Stimulated activated CD8-positive, alpha-beta memory T cell treated with anti-CD3 and anti-CD28 coated beads, Interleukin-7, amount 100 ng/mL, for 4 hours (primary cell): ENCODE measurements at regions not wholly inside any gene's neighbourhood (a gene's known extent, or its start where the extent isn't known, plus 50 kb on each side); places are given as distances from the start of the nearest gene placed in this dataset.

Experiments used
- DNase-seq, 2 donors: peaks; one replicate each; pipeline ENCODE4 v3.0.0-alpha.2; 2020; ENCODE audit warnings: low read depth in 2 of 2

- DNase-seq = no peak
Observed at GRCh38 chr6:105966481-105966880, 119.7 kb upstream of the PRDM1 start.

- DNase-seq = no peak
Observed at GRCh38 chr6:105964979-105965760, 121.0 kb upstream of the PRDM1 start.

DNA sequence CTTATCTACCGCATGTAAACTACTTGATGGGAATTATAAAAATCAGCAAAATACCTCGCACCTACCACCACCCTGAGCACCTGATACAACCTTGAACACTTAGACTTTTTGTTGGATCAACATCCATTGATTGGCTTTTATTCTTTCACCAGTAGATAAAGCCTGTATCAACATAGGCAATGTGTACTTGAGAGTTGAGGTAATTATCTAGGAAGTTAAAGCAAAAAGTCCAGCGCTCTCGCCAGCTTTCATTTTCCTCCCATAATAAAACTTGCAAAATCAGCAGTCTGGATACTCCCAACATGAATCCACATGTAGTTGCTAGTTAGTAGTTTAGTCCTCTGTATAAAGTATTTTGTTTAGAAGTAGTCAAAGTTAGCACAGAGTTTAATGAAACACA is 132.0 kb upstream of the PRDM1 start:
- DNase-seq = no peak

GRCh38 chr6:105952772-105953690 is 133.1 kb upstream of the PRDM1 start:
- no peak for DNase-seq

DNA sequence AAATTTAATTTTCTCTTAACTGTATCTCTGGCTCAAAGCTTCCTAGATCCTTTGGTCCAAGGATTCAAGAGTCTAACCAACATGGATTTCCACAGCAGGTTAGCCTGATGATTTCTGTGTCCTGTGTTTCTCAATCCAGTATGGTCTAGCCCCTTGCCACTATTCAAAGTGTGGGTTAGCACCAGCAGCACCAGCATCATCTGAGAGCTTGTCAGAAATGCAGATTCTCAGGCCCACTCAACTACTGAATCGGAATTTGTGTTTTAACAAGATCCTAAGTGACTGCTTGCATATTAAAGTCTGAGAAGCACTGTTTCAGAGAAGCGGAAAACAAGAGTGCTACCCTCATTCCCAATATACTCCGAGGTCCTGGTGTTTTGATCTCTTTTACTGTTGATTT is 133.8 kb upstream of the PRDM1 start:
- DNase-seq = no peak

DNA sequence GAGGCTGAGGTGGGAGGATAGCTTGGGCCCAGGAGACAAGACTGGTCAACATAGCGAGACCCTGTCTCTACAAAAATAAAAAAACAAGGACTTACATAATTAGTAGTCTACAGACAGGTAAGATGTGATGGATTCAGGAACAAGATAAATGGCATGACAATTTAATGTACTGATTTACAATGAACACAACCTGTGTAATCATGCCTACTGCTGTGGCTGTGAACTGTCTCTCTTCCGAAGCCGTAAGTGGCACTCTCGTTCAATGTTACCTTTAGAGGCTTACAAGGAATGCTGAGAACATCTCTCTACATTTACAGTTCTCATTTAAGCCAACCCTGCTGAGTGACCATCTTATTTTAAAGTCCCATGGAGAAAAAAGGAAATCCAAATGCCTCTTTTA is 134.8 kb upstream of the PRDM1 start:
- no peak for DNase-seq

DNA sequence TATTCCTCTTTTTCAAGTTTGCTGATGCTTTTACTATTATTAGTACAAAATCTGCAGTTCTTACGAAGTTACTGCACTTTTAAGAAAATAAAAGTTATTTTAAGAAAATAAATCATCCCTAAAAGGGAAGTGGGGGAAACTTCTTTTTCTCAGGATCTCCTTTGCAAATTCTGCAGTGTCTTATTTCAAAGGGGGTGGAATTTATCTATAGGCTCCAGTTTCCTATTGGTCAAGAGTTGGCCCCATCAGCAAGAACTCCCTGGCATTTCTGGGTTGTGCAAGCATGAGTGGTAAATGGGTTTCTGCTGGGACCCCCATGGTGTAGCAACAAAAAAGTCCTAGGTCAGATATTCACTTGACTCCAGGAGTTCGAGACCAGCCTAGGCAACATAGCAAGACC is 136.3 kb upstream of the PRDM1 start:
- no peak for DNase-seq

DNA sequence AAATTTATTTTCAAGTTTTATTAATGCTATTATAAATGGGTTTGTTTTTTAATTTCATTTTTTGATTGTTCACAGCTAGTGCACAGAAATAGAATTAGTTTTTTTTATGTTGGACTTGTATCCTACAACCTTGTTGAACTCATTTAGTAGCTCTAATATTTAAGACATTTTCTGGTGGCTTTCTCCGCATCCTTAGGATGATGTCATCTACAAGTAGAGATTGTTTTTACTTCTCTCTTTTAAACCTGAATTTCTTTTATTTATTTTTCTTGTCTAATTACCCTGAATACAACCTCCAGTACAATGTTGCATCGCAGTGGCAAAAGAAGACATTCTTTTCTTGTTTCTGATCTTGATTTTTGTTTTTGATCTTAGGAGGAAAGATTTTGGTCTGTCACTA is 142.6 kb upstream of the PRDM1 start:
- no peak for DNase-seq

GRCh38 chr6:105941621-105942412 is 144.3 kb upstream of the PRDM1 start:
- no peak for DNase-seq

GRCh38 chr6:105940990-105941389 is 145.1 kb upstream of the PRDM1 start:
- DNase-seq = no peak

DNA sequence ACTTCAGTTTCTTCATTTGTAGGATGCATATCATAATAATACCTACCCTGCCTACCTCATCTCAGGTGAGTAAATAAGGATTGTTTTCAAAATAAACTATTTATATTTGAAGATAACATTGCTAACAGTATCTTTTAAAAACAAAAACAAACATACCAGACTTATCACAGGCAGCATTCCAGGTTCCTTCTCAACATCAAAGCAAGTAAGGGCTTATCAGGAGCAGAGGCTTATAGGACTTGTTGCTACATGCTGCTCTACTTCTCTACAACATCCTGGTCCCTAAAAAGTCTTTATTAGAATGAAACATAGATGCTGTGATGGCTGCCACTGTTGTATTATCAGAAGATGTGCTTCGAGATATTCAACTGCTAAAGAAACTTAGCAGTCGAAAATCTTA is 149.2 kb upstream of the PRDM1 start:
- no peak for DNase-seq

GRCh38 chr6:105935416-105935815 is 150.7 kb upstream of the PRDM1 start:
- no peak for DNase-seq

DNA sequence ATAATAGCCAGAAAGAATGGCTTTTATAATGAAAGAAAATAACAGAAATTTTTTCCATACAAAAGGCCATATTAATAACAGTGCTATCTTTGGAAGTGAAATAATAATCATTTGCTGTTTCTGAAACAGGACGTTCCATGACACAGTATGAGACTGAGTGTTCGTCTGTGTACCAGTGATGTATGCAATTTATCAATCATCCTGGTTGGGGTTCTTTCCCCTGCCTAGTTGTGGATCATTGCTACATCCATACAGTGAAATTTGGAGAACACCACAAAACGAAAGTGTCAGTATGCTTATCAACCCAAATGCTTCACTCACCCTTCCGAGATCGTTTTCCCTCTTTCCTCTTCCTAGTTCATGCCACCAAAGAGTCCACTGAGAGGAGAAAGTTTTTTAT is 151.4 kb upstream of the PRDM1 start:
- no peak for DNase-seq

DNA sequence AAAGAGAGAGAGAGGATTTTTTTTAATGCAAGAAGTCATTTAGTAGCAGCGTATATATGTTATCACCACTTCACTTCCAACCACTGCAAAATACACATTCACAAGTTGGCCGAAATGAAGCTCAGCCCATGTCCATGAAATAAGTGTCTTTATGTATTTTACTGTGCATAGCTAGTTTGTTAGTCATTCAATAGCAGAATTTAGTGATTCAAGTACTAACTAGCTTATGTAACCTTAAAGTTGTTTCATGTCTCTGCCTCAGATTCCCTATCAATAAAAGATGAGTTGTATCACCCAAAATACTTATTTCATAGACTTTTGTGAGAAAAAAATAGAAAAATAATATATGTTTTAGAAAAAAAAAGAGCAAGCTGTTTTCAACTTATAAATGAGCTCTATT is 153.7 kb upstream of the PRDM1 start:
- DNase-seq = no peak

GRCh38 chr6:105929626-105930025 is 156.5 kb upstream of the PRDM1 start:
- no peak for DNase-seq

GRCh38 chr6:105926318-105926717 is 159.8 kb upstream of the PRDM1 start:
- DNase-seq = no peak

GRCh38 chr6:105925706-105926105 is 160.4 kb upstream of the PRDM1 start:
- DNase-seq = no peak

GRCh38 chr6:105921781-105922180 is 164.4 kb upstream of the PRDM1 start:
- DNase-seq = no peak

DNA sequence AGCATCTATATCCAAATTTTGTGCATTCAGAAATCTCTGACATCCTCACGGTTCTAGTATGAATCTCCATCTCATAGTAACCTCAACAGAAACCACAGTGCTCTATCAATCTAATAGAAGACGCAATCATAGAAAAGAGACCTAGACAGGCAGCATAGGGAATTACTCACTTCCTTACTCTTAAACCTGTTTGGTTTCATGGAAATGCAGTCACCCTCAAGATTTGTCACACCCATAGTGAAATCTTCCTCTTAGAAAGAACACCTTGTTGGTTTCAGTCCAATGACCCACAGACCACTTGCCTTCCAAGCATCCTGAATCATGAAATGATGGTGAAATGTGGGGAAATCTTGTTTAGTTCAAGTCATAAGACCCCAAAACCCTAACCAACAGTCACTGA is 166.1 kb upstream of the PRDM1 start:
- DNase-seq = no peak

GRCh38 chr6:105917038-105917695 is 169.0 kb upstream of the PRDM1 start:
- DNase-seq = no peak

- DNase-seq = no peak
Observed at GRCh38 chr6:105911106-105911629, 175.0 kb upstream of the PRDM1 start.
